Fibroblast of skin of back (primary cell): ENCODE measurements at regions not wholly inside any gene's neighbourhood (a gene's known extent, or its start where the extent isn't known, plus 50 kb on each side); places are given as distances from the start of the nearest gene placed in this dataset.
A peak's percentile ranks its signal among the peaks of the same experiment; 100 is the strongest.
"Not testable (repeated sequence)": the region's sequence is repeated elsewhere in the genome, so short reads cannot be mapped to it uniquely, and the experiment has no call there.

Source experiments
- DNase-seq: peaks from one replicate; pipeline ENCODE4 v3.0.0-alpha.2; 2013

GRCh38 chr3:10667901-10668476 is 148.0 kb upstream of the SLC6A11 start:
- DNase-seq, result no peak

DNA sequence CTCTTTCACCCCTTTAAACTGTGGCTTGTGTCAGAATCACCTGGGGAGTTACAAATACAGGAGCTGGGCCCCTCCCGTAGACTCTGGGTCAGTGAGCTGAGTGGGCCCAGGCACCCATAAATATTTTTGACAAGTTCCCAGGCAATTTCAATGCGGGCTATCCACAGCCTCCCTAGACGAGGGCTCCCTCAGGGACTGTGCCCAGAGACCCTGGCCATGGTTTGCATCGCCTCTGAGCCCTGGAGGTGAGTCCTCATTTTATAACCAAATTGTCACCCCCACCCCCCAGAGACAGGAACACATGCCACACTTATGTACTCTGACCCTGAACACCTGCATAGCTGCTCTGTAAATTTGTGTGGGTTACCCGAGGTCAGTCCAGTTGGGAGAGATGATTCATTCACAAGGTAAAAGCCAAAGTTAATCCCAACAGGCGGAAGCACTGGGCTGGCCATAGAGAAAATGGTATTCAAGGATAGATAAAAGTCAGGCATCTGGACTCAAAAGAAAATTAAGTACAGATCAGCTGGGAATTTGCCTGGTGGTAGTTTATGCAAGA is 146.5 kb upstream of the SLC6A11 start:
- no peak for DNase-seq

- DNase-seq, result no peak
Measured at GRCh38 chr3:10672422-10672821, 143.6 kb upstream of the SLC6A11 start.

- no peak for DNase-seq
Measured at GRCh38 chr3:10674578-10674977, 141.4 kb upstream of the SLC6A11 start.

DNA sequence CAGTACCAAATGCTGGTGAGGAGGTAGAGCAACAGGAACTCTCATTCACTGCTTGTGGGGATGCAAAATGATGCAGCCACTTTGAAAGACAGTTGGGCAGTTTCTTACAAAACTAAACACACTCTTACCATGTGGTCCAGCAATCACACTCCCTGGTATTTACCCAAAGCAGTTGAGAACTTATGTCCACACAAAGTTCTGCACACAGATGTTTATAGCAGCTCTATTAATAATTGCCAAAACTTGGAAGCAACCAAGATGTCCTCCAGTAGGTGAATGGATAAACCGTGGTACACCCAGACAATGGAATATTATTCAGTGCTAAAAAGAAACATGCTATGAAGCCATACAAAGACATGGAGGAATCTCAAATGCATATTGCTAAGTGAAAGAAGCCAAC is 139.1 kb upstream of the SLC6A11 start:
- DNase-seq, result no peak

DNA sequence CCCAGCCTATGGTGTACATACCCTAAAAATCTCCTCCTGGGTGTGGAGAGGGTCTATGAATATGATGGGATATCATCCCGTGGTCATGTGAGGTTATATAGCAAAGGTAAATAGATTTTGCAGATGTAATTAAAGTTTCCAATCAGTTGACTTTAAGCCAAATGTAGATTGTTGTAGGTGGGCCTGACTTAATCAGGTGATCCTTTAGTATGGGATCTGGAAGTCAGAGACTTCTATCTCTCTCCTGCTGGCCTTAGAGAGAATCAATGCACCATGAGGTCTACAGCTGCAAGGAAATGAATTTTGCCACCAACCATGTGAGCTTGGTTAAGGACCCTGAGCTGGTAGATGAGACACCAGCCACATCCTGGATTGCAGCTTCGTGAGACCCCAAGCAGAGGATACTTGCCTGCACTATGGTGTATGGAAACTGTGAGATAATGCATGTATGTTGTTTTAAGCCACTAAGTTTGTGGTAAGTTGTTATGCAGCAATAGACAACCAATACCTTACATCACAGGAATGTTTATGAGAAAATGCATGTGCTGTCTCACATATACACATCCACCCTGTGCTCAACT is 137.1 kb upstream of the SLC6A11 start:
- DNase-seq, result no peak

- no peak for DNase-seq
Measured at GRCh38 chr3:10680796-10681195, 135.2 kb upstream of the SLC6A11 start.

DNA sequence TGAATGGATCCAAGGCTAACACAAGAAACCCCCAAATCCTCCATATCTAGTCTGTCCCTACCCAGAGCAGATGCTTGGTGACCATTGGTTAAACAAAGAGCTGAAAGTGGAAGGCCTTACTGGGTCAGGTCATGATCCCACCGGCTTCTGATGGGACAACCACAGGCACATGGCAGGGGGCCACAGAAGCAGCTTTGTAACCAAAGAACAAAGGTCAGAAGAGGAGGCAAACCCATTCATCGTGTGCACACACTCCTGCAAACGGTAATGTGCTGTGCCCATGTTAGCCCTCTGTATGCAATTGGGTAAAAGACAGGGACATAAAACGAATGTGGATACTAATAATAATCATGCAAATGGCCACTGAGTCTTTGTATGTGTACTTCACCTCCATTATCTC is 133.3 kb upstream of the SLC6A11 start:
- no peak for DNase-seq

- peak; percentile 4 for DNase-seq
Measured at GRCh38 chr3:10683106-10683505, 132.9 kb upstream of the SLC6A11 start.

GRCh38 chr3:10688126-10688525 is 127.9 kb upstream of the SLC6A11 start:
- DNase-seq, result no peak

DNA sequence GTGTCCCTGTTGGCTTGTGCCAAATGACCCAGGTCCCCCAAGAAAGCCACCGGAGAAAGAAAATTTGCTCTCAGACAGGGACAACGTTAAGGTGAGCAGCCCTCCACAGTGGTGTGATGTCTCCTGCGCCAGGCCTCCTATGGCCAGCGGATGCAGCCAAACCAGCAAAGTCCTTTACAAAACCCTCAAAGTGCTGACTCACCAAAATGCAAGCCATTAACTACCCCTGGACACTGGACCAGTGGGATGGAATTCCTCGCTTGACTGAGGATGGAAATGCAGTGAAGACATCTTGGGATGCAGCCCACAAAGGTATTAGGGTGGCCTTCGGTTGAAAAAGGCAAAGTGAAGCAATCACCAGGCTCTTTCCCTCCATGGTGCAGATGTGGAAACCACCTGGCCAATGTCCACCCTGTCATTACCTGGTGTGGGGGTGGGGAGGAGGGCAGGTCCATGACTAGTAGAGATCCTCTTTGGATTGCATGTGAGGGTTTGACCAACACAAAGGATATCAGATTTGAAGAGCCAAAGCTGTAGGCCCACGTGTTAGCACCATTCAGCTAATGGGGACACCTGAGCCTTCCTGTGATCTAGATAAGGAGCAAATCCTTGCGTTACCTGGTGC is 127.4 kb upstream of the SLC6A11 start:
- DNase-seq, result no peak

- DNase-seq, result no peak
Measured at GRCh38 chr3:10692039-10692622, 123.9 kb upstream of the SLC6A11 start.

- DNase-seq, result no peak
Measured at GRCh38 chr3:10693457-10693856, 122.6 kb upstream of the SLC6A11 start.

GRCh38 chr3:10694179-10694578 is 121.8 kb upstream of the SLC6A11 start:
- DNase-seq, result no peak

GRCh38 chr3:10695186-10695585 is 120.8 kb upstream of the SLC6A11 start:
- not testable (repeated sequence) for DNase-seq

DNA sequence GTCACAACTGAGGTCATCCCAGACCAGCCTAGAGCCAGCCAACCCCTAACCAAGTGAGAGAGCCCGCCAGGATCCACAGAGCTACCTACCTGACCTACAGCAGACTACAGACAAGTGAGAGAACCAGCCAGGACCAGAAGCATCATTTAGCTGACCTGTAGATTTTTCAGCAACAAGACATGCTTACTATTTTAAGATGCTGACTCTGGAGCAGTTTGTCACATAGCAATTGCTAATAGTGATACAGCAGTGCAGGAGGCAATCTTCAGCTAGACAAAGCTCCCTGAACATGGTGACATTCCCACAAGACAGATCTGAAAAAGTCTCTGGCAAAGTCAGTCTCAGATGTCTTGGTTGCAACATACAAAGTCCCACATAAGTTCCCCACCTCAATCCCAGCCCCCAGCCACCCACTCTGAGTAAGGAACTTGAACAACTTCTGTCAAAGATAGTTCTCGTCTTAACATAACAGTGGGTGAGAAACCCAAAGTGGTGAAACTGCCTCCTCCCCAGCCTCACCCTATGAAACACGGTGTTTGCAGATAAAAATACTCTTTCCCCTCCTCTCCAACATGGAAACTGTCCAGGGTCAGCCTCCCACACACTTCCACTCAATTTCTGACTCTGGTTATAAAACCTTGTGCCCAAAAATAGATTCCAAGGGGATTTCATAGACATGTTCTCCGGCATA is 120.3 kb upstream of the SLC6A11 start:
- no peak for DNase-seq

GRCh38 chr3:10697918-10698317 is 118.1 kb upstream of the SLC6A11 start:
- DNase-seq, result peak; percentile 7

- DNase-seq, result no peak
Measured at GRCh38 chr3:10700821-10701220, 115.2 kb upstream of the SLC6A11 start.

GRCh38 chr3:10702961-10703740 is 112.9 kb upstream of the SLC6A11 start:
- DNase-seq, result peak; percentile 16

GRCh38 chr3:10703875-10704274 is 112.2 kb upstream of the SLC6A11 start:
- DNase-seq, result peak; percentile 72

- no peak for DNase-seq
Measured at GRCh38 chr3:10706156-10706739, 109.8 kb upstream of the SLC6A11 start.
